Endothelial cell of umbilical vein (primary cell): ENCODE measurements at regions not wholly inside any gene's neighbourhood (a gene's known extent, or its start where the extent isn't known, plus 50 kb on each side); places are given as distances from the start of the nearest gene placed in this dataset.

ENCODE experiments used
- BruUV-seq: library from RNA; stranded (reverse); fragments of 400-500 nt; replicated peaks from 2 replicates; lab custom pipeline; 2021; lab: Mats Ljungman, UMichigan
- CTCF ChIA-PET: fragments of 300-600, 350-600 bp; sonication (Branson Sonifier 250); formaldehyde crosslinking; loops from one replicate; lab custom pipeline; 2021; ENCODE audit warnings: antibody characterized with exemption, inconsistent platforms; lab: Charles Lee
- POLR2A ChIA-PET: fragments of 300-600, 350-600 bp; sonication (Branson Sonifier 250); formaldehyde crosslinking; loops from one replicate; lab custom pipeline; 2021; ENCODE audit warnings: antibody characterized with exemption, inconsistent platforms; lab: Charles Lee
- DNase-seq: peaks from one replicate; pipeline ENCODE4 v3.0.0-alpha.2; 2011; ENCODE audit warnings: low read depth, low spot score
- FAIRE-seq: peaks from 2 replicates; lab custom pipeline; 2011; peaks lifted over from hg19 to GRCh38; lab: Jason Lieb, UNC
- H2AFZ ChIP-seq: 2 replicates; pipeline ENCODE4 v1.6.0; 2012; ENCODE audit warnings: low read depth, low read length, control low read depth, inconsistent platforms
- H3K27ac ChIP-seq: 2 replicates; pipeline ENCODE4 v1.5.1; 2011; ENCODE audit warnings: low read depth, mild to moderate bottlenecking, control low read depth, low read length, moderate library complexity; ENCODE audit not compliant: insufficient read depth
- H3K27me3 ChIP-seq, 2 experiments: 2 replicates each; pipeline versions ENCODE4 v1.6.0 to v1.6.1; 2011; ENCODE audit warnings: low read length in 2 of 2, mixed read lengths in 1 of 2; ENCODE audit not compliant: control insufficient read depth in 2 of 2, insufficient read depth in 2 of 2
- H3K36me3 ChIP-seq, 2 experiments: 2 replicates in 1 of 2; 3 replicates in 1 of 2; pipeline ENCODE4 v1.5.1; 2011; ENCODE audit warnings: low read length in 2 of 2, mild to moderate bottlenecking in 1 of 2, moderate library complexity in 1 of 2; ENCODE audit not compliant: control insufficient read depth in 2 of 2, insufficient read depth in 2 of 2; ENCODE audit errors: extremely low read depth in 1 of 2
- H3K4me1 ChIP-seq: 3 replicates; pipeline ENCODE4 v1.5.1; 2011; ENCODE audit warnings: mild to moderate bottlenecking, low read length; ENCODE audit not compliant: control insufficient read depth, insufficient read depth; ENCODE audit errors: extremely low read depth
- H3K4me2 ChIP-seq: 2 replicates; pipeline ENCODE4 v1.6.1; 2011; ENCODE audit warnings: low read length, control low read depth, mixed read lengths; ENCODE audit not compliant: insufficient read depth
- H3K4me3 ChIP-seq, 3 experiments: fragments of 200-600 bp in 1 of 3; sonication (generic), shearing (Covaris generic) in 1 of 3; replicated peaks in 1 of 3; 2 replicates each; pipeline ENCODE4 v1.5.1; 2011 to 2016; ENCODE audit warnings: control low read depth in 3 of 3, low read length in 3 of 3, mild to moderate bottlenecking in 2 of 3, inconsistent platforms in 1 of 3, low read depth in 1 of 3, moderate library complexity in 1 of 3; ENCODE audit not compliant: insufficient read depth in 1 of 3
- H3K79me2 ChIP-seq: 2 replicates; pipeline ENCODE4 v1.6.0; 2012; ENCODE audit warnings: low read length, inconsistent platforms; ENCODE audit not compliant: control insufficient read depth, insufficient read depth
- H3K9ac ChIP-seq: replicated peaks from 2 replicates; pipeline ENCODE3; 2011; ENCODE audit warnings: low read length, control low read depth; ENCODE audit not compliant: insufficient read depth; ENCODE audit errors: extremely low read depth
- H3K9me1 ChIP-seq: replicated peaks from 3 replicates; pipeline ENCODE4 v1.6.0; 2011; ENCODE audit warnings: mild to moderate bottlenecking, low read length; ENCODE audit not compliant: control insufficient read depth, insufficient read depth; ENCODE audit errors: extremely low read depth
- H3K9me3 ChIP-seq: replicated peaks from 2 replicates; pipeline ENCODE4 v1.5.1; 2012; ENCODE audit warnings: low read length, inconsistent platforms; ENCODE audit not compliant: control insufficient read depth, insufficient read depth
- H4K20me1 ChIP-seq: replicated peaks from 2 replicates; pipeline ENCODE3; 2011; ENCODE audit warnings: mild to moderate bottlenecking, low read length; ENCODE audit not compliant: control insufficient read depth, insufficient read depth; ENCODE audit errors: extremely low read depth
- CTCF ChIP-seq, 2 donors: IDR thresholded peaks; 1 replicate in 1 of 2; 2 replicates in 1 of 2; pipeline ENCODE4 v1.5.1; 2011; ENCODE audit warnings: low read length in 2 of 2, mild to moderate bottlenecking in 2 of 2, moderate library complexity in 2 of 2, control low read depth in 1 of 2, inconsistent platforms in 1 of 2, low read depth in 1 of 2; ENCODE audit not compliant: insufficient read depth in 1 of 2; ENCODE audit errors: extremely low read depth in 1 of 2
- EZH2 ChIP-seq: IDR thresholded peaks from 2 replicates; pipeline ENCODE4 v1.6.1; 2012; ENCODE audit warnings: borderline replicate concordance, low read depth, mild to moderate bottlenecking, moderate library complexity, low read length, inconsistent platforms; ENCODE audit not compliant: severe bottlenecking
- FOS ChIP-seq: IDR thresholded peaks from 2 replicates; pipeline ENCODE4 v1.6.1; 2011; ENCODE audit warnings: mild to moderate bottlenecking, low read length, moderate library complexity, borderline replicate concordance; ENCODE audit not compliant: insufficient read depth
- GATA2 ChIP-seq: IDR thresholded peaks from 2 replicates; pipeline ENCODE4 v1.7.0; 2011; ENCODE audit warnings: low read depth, mild to moderate bottlenecking, moderate library complexity, mixed read lengths, low read length; ENCODE audit not compliant: insufficient read length, insufficient read depth
- JUN ChIP-seq: IDR thresholded peaks from 2 replicates; pipeline ENCODE4 v1.6.1; 2011; ENCODE audit warnings: borderline replicate concordance, low read depth; ENCODE audit not compliant: insufficient read length, insufficient read depth
- MAX ChIP-seq: IDR thresholded peaks from 2 replicates; pipeline ENCODE4 v1.6.1; 2011; ENCODE audit not compliant: insufficient read depth, insufficient read length
- MYC ChIP-seq: IDR thresholded peaks from one replicate; pipeline ENCODE4 v1.6.1; 2011; ENCODE audit warnings: mild to moderate bottlenecking, low read depth, low read length
- POLR2A ChIP-seq: IDR thresholded peaks from 2 replicates; pipeline ENCODE4 v1.6.1; 2012; ENCODE audit warnings: low read depth, mild to moderate bottlenecking, control low read depth, low read length
- POLR2AphosphoS5 ChIP-seq: IDR thresholded peaks from 2 replicates; pipeline ENCODE4 v1.6.1; 2012; ENCODE audit warnings: low read depth, mild to moderate bottlenecking, control low read depth, low read length, moderate library complexity; ENCODE audit not compliant: insufficient read depth
- dilution Hi-C: fragments of 300-500 bp; cut with MboI; formaldehyde crosslinking; loops from one replicate; pipeline ENCODE4 v1.15.0; 2019; ENCODE audit warnings: low sequenced_read_pairs; ENCODE audit not compliant: extremely low pct_ligation_motif_present
- intact Hi-C: fragments of 100-400 bp; cut with micrococcal nuclease; formaldehyde crosslinking; loops from one replicate; pipeline ENCODE4 v1.10.0; 2022

- Histone ChIP-seq H3K9me3 (peaks cover 5% of the 10 kb centered on the region), H3K27me3 (no peaks in the 10 kb centered on the region), H2AFZ (no peak overlapping the region), H3K36me3 (no peaks in the 10 kb centered on the region), H3K4me1 (peaks cover 10% of the 10 kb centered on the region), H3K79me2 (no peaks in the 10 kb centered on the region), H3K9ac (no peak overlapping the region), H4K20me1 (no peaks in the 10 kb centered on the region), H3K4me3 (no peak overlapping the region), H3K4me2 (no peak overlapping the region), H3K27ac (no peak overlapping the region), H3K9me1 (no peaks in the 10 kb centered on the region)
- DNase-seq (no peak), FAIRE-seq (no peak)
- POLR2A ChIA-PET: no interaction called here
- intact Hi-C loops (no loop called here), dilution Hi-C loops (no loop called here)
- CTCF ChIA-PET: no interaction called here
- TF ChIP-seq CTCF (IDR thresholded peaks at IDR 0.05; ENCODE audit: extremely low read depth in 1 of 2, insufficient read depth in 1 of 2, low read depth in 1 of 2, low read length in 2 of 2) (no peak), POLR2A (no peak), GATA2 (no peak), JUN (no peak), FOS (no peak), MAX (no peak), MYC (no peak), EZH2 (no peak), POLR2AphosphoS5 (no peak)
- BruUV-seq: no TSS peak
These were observed 181.7 kb upstream of the DPYD start for GRCh38 chr1:98102345-98103030.
